Activated CD4-positive, alpha-beta T cell treated with anti-CD3 and anti-CD28 coated beads, Interleukin-2, amount 50 U/mL, for 1 hour (primary cell): ENCODE measurements at regions not wholly inside any gene's neighbourhood (a gene's known extent, or its start where the extent isn't known, plus 50 kb on each side); places are given as distances from the start of the nearest gene placed in this dataset.

Experiments used
- DNase-seq: peaks from one replicate; pipeline ENCODE4 v3.0.0-alpha.2; 2020

- DNase-seq = no peak
Observed at GRCh38 chr12:63318313-63318712, 167.3 kb upstream of the AVPR1A start.

- DNase-seq = no peak
Observed at GRCh38 chr12:63317880-63318279, 166.9 kb upstream of the AVPR1A start.

GRCh38 chr12:63317286-63317846 lies 166.4 kb upstream of the AVPR1A start:
- no peak for DNase-seq

GRCh38 chr12:63313139-63313538 lies 162.1 kb upstream of the AVPR1A start:
- no peak for DNase-seq

GRCh38 chr12:63308671-63309070 lies 157.7 kb upstream of the AVPR1A start:
- no peak for DNase-seq

GRCh38 chr12:63307849-63308248 lies 156.8 kb upstream of the AVPR1A start:
- no peak for DNase-seq

GRCh38 chr12:63305901-63306875 lies 155.2 kb upstream of the AVPR1A start:
- no peak for DNase-seq

- no peak for DNase-seq
Observed at GRCh38 chr12:63304887-63305316, 153.9 kb upstream of the AVPR1A start.

GRCh38 chr12:63302941-63303536 lies 152.0 kb upstream of the AVPR1A start:
- DNase-seq = no peak

- no peak for DNase-seq
Observed at GRCh38 chr12:63302269-63302940, 151.4 kb upstream of the AVPR1A start.

GRCh38 chr12:63301311-63301710 lies 150.3 kb upstream of the AVPR1A start:
- DNase-seq = no peak

- no peak for DNase-seq
Observed at GRCh38 chr12:63298386-63298930, 147.5 kb upstream of the AVPR1A start.

- DNase-seq = no peak
Observed at GRCh38 chr12:63294327-63294632, 143.3 kb upstream of the AVPR1A start.

GRCh38 chr12:63292471-63293221 lies 141.6 kb upstream of the AVPR1A start:
- no peak for DNase-seq

GRCh38 chr12:63276537-63277365 lies 125.8 kb upstream of the AVPR1A start:
- no peak for DNase-seq

- DNase-seq = no peak
Observed at GRCh38 chr12:63266988-63267387, 116.0 kb upstream of the AVPR1A start.

GRCh38 chr12:63264629-63265028 lies 113.6 kb upstream of the AVPR1A start:
- DNase-seq = no peak

GRCh38 chr12:63250486-63250885 lies 99.5 kb upstream of the AVPR1A start:
- DNase-seq = no peak

GRCh38 chr12:63238892-63239291 lies 87.9 kb upstream of the AVPR1A start:
- DNase-seq = no peak

GRCh38 chr12:63232896-63233295 lies 81.9 kb upstream of the AVPR1A start:
- no peak for DNase-seq

GRCh38 chr12:63228853-63229252 lies 77.9 kb upstream of the AVPR1A start:
- no peak for DNase-seq
